GM04504 (cell line): ENCODE measurements at regions not wholly inside any gene's neighbourhood (a gene's known extent, or its start where the extent isn't known, plus 50 kb on each side); places are given as distances from the start of the nearest gene placed in this dataset.

ENCODE experiments used
- DNase-seq: peaks from one replicate; pipeline ENCODE4 v3.0.0-alpha.2; 2012; ENCODE audit warnings: low read depth

GRCh38 chr17:45687594-45687993, 96.5 kb upstream of the CRHR1 start:
- no peak for DNase-seq

GRCh38 chr17:45688353-45688752, 95.8 kb upstream of the CRHR1 start:
- DNase-seq: no peak

GRCh38 chr17:45688820-45689219, 95.3 kb upstream of the CRHR1 start:
- DNase-seq: no peak

- DNase-seq: no peak
Measured at GRCh38 chr17:45689451-45689850, 94.7 kb upstream of the CRHR1 start.

- no peak for DNase-seq
Measured at GRCh38 chr17:45690625-45691275, 93.4 kb upstream of the CRHR1 start.

- DNase-seq: no peak
Measured at GRCh38 chr17:45692661-45693060, 91.5 kb upstream of the CRHR1 start.

GRCh38 chr17:45693792-45694191, 90.3 kb upstream of the CRHR1 start:
- DNase-seq: no peak

GRCh38 chr17:45696442-45696841, 87.7 kb upstream of the CRHR1 start:
- no peak for DNase-seq

- DNase-seq: no peak
Measured at GRCh38 chr17:45697076-45697475, 87.0 kb upstream of the CRHR1 start.

GRCh38 chr17:45700171-45701090, 83.7 kb upstream of the CRHR1 start:
- DNase-seq: no peak

- no peak for DNase-seq
Measured at GRCh38 chr17:45702666-45703266, 81.4 kb upstream of the CRHR1 start.

- DNase-seq: no peak
Measured at GRCh38 chr17:45703348-45703747, 80.8 kb upstream of the CRHR1 start.

GRCh38 chr17:45703806-45704205, 80.3 kb upstream of the CRHR1 start:
- no peak for DNase-seq

GRCh38 chr17:45704251-45704650, 79.9 kb upstream of the CRHR1 start:
- DNase-seq: no peak

GRCh38 chr17:45705123-45706009, 78.8 kb upstream of the CRHR1 start:
- DNase-seq: no peak

GRCh38 chr17:45706033-45706432, 78.1 kb upstream of the CRHR1 start:
- DNase-seq: no peak

GRCh38 chr17:45708707-45709290, 75.3 kb upstream of the CRHR1 start:
- no peak for DNase-seq

GRCh38 chr17:45709728-45710288, 74.3 kb upstream of the CRHR1 start:
- DNase-seq: no peak

GRCh38 chr17:45715787-45716186, 68.3 kb upstream of the CRHR1 start:
- no peak for DNase-seq

GRCh38 chr17:45718791-45719190, 65.3 kb upstream of the CRHR1 start:
- no peak for DNase-seq

GRCh38 chr17:45719335-45720071, 64.6 kb upstream of the CRHR1 start:
- peak; percentile 57 for DNase-seq
